A673 (cell line): ENCODE measurements at regions not wholly inside any gene's neighbourhood (a gene's known extent, or its start where the extent isn't known, plus 50 kb on each side); places are given as distances from the start of the nearest gene placed in this dataset.

Experiments
- EZH2 ChIP-seq: fragments of 200-600 bp; sonication (generic); IDR thresholded peaks from 2 replicates; pipeline ENCODE4 v1.6.1; 2017; ENCODE audit warnings: borderline replicate concordance, low read depth, mild to moderate bottlenecking, mixed read lengths, antibody characterized with exemption, low read length; ENCODE audit not compliant: poor library complexity, severe bottlenecking
- TF ChIP-seq, protein P1 (sequence below): fragments of 300-800, 200-600 bp; sonication (generic); conservative IDR thresholded peaks from 2 replicates; pipeline ENCODE4 v1.5.1; 2017; ENCODE audit warnings: low read depth, mild to moderate bottlenecking, antibody characterized with exemption, low read length, moderate library complexity, mixed read lengths

DNA sequence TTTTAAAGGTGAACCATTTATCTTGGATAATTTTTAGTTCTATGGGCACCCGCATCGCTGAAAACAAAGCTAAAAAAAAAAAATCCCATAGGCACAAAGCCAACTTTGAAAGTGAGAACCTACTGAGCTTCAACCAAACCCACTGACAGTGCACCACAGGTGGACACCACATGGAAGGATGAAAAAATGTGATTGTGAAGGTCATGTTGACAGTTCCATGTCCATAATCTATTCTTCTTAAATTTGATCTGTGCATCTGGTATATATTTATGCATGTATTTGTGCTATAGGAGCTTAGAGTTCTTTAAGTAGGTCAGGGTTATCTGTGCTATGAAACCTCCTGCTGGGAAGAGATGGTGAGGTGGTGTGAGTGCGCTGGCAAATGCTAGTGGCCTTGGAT is 374.3 kb downstream of the SPRY1 start:
- TF ChIP-seq, protein P1, sequence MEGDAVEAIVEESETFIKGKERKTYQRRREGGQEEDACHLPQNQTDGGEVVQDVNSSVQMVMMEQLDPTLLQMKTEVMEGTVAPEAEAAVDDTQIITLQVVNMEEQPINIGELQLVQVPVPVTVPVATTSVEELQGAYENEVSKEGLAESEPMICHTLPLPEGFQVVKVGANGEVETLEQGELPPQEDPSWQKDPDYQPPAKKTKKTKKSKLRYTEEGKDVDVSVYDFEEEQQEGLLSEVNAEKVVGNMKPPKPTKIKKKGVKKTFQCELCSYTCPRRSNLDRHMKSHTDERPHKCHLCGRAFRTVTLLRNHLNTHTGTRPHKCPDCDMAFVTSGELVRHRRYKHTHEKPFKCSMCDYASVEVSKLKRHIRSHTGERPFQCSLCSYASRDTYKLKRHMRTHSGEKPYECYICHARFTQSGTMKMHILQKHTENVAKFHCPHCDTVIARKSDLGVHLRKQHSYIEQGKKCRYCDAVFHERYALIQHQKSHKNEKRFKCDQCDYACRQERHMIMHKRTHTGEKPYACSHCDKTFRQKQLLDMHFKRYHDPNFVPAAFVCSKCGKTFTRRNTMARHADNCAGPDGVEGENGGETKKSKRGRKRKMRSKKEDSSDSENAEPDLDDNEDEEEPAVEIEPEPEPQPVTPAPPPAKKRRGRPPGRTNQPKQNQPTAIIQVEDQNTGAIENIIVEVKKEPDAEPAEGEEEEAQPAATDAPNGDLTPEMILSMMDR, result no peak
- TF ChIP-seq EZH2, result no peak
